ENCODE measurements at regions not wholly inside any gene's neighbourhood (a gene's known extent, or its start where the extent isn't known, plus 50 kb on each side); places are given as distances from the start of the nearest gene placed in this dataset.
"Not testable (repeated sequence)": the region's sequence is repeated elsewhere in the genome, so short reads cannot be mapped to it uniquely, and the experiment has no call there.

DNA sequence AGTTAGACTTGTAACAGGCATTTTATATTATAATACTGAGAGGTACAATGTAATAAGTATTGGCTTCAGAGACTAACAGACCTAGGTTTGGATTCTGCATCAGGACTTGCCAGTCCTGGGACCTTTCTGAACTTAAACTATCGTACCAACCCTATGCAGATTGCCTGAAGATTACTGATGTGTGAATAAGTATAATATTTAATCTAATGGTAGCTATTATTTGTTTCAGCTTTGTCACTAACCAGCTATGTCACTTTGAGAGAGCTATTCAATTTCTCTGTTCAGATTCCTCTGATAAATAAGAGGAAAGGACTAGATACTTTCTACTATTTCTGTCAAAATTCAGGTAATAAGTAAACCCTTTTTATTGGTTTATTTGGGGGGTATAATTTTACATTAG, 184.4 kb upstream of the NECTIN3 start:
- Histone ChIP-seq H3K27ac (replicated peaks) (no peak overlapping the region), H3K4me3 (replicated peaks; ENCODE audit: insufficient read depth, low read length) (no peak overlapping the region)

DNA sequence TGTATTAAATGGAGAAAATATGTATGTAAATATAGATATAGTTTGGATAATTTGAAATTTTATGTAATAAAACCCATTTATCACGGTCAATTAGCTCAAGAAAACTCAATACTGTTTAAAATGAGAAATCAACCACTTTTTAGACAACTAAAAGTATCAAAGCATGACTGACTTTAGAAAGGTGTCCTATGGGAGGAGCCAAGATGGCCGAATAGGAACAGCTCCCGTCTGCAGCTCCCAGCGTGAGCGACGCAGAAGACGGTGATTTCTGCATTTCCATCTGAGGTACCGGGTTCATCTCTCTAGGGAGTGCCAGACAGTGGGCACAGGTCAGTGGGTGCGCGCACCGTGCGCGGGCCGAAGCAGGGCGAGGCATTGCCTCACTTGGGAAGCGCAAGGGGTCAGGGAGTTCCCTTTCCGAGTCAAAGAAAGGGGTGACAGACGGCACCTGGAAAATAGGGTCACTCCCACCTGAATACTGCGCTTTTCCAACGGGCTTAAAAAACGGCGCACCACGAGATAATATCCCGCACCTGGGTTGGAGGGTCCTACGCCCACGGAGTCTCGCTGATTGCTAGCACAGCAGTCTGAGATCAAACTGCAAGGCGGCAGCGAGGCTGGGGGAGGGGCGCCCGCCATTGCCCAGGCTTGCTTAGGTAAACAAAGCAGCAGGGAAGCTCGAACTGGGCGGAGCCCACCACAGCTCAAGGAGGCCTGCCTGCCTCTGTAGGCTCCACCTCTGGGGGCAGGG, 182.8 kb upstream of the NECTIN3 start:
- not testable (repeated sequence) for H3K27ac ChIP-seq (replicated peaks); H3K4me3 ChIP-seq (replicated peaks; ENCODE audit: insufficient read depth, low read length); H3K27me3 ChIP-seq (ENCODE audit: insufficient read depth, poor library complexity, severe bottlenecking); DNase-seq (ENCODE audit: low read depth in 1 of 2, low spot score in 1 of 2)

More for the DNA sequence above, 184.4 kb upstream of the NECTIN3 start:
- H3K27me3 ChIP-seq (ENCODE audit: insufficient read depth, poor library complexity, severe bottlenecking): no peaks in the 10 kb centered on the region
- no peak for DNase-seq (ENCODE audit: low read depth in 1 of 2, low spot score in 1 of 2)
- TF ChIP-seq SPI1 (IDR thresholded peaks at IDR 0.05; ENCODE audit: borderline replicate concordance, low read depth): no peak
- TF ChIP-seq CTCF (IDR thresholded peaks at IDR 0.05; ENCODE audit: insufficient read depth, low read length): no peak
- no peak for TF ChIP-seq POLR2AphosphoS5 (IDR thresholded peaks at IDR 0.05; ENCODE audit: low read depth)
- TF ChIP-seq GABPA (IDR thresholded peaks at IDR 0.05; ENCODE audit: low read depth): no peak
- no peak for TF ChIP-seq REST (IDR thresholded peaks at IDR 0.05; ENCODE audit: insufficient replicate concordance, low read depth)

DNA sequence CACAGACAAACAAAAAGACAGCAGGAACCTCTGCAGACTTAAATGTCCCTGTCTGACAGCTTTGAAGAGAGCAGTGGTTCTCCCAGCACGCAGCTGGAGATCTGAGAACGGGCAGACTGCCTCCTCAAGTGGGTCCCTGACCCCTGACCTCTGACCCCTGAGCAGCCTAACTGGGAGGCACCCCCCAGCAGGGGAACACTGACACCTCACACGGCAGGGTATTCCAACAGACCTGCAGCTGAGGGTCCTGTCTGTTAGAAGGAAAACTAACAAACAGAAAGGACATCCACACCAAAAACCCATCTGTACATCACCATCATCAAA, 182.3 kb upstream of the NECTIN3 start:
- H3K4me3 ChIP-seq (replicated peaks; ENCODE audit: insufficient read depth, low read length); H3K27ac ChIP-seq (replicated peaks); DNase-seq (ENCODE audit: low read depth in 1 of 2, low spot score in 1 of 2); H3K27me3 ChIP-seq (ENCODE audit: insufficient read depth, poor library complexity, severe bottlenecking): not testable (repeated sequence)

DNA sequence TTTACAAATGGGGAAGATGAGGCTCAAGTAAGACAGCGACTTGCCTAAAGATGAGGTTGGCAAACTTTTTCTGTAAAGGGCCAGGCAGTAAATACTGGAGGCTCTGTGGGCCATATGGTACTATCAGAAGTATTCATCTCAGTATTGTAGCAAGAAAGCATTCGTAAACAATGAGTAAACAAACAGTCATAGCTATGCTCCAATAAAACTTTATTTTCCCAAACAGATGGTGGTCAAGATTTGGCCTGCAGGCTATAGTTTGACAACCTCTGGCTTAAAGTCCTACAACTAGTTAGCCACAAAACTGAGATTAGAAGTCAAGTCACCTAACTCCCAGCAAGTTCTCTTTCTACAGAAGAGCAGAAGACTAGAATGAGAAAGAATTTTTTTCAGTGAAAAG, 177.0 kb upstream of the NECTIN3 start:
- H3K4me3 ChIP-seq (replicated peaks; ENCODE audit: insufficient read depth, low read length): no peak overlapping the region
- TF ChIP-seq SPI1 (IDR thresholded peaks at IDR 0.05; ENCODE audit: borderline replicate concordance, low read depth) (no peak), POLR2AphosphoS5 (IDR thresholded peaks at IDR 0.05; ENCODE audit: low read depth) (no peak), GABPA (IDR thresholded peaks at IDR 0.05; ENCODE audit: low read depth) (no peak), REST (IDR thresholded peaks at IDR 0.05; ENCODE audit: insufficient replicate concordance, low read depth) (no peak), CTCF (IDR thresholded peaks at IDR 0.05; ENCODE audit: insufficient read depth, low read length) (no peak)
- H3K27me3 ChIP-seq (ENCODE audit: insufficient read depth, poor library complexity, severe bottlenecking): no peaks in the 10 kb centered on the region
- H3K27ac ChIP-seq (replicated peaks): no peak overlapping the region
- DNase-seq (ENCODE audit: low read depth in 1 of 2, low spot score in 1 of 2): no peak

- no peak for DNase-seq (ENCODE audit: low read depth in 1 of 2, low spot score in 1 of 2)
- Histone ChIP-seq H3K4me3 (replicated peaks; ENCODE audit: insufficient read depth, low read length) (no peak overlapping the region), H3K27me3 (ENCODE audit: insufficient read depth, poor library complexity, severe bottlenecking) (no peaks in the 10 kb centered on the region), H3K27ac (replicated peaks) (no peak overlapping the region)
- TF ChIP-seq GABPA (IDR thresholded peaks at IDR 0.05; ENCODE audit: low read depth) (no peak), REST (IDR thresholded peaks at IDR 0.05; ENCODE audit: insufficient replicate concordance, low read depth) (no peak), POLR2AphosphoS5 (IDR thresholded peaks at IDR 0.05; ENCODE audit: low read depth) (no peak), SPI1 (IDR thresholded peaks at IDR 0.05; ENCODE audit: borderline replicate concordance, low read depth) (no peak), CTCF (IDR thresholded peaks at IDR 0.05; ENCODE audit: insufficient read depth, low read length) (no peak)
Measured at GRCh38 chr3:110895054-110895453, 176.6 kb upstream of the NECTIN3 start.
